HepG2 (cell line): ENCODE measurements at regions not wholly inside any gene's neighbourhood (a gene's known extent, or its start where the extent isn't known, plus 50 kb on each side); places are given as distances from the start of the nearest gene placed in this dataset.

Experiments
- ATAC-seq: fragments of 200-7000 bp; cut with Tn5 transposase; 3 replicates; pipeline ENCODE4 v1.9.1; 2020; ENCODE audit warnings: mild to moderate bottlenecking, moderate library complexity
- BruUV-seq: library from RNA; stranded (reverse); fragments of 400-500 nt; replicated peaks from 2 replicates; lab custom pipeline; 2021; lab: Mats Ljungman, UMichigan
- CTCF ChIA-PET: fragments of 300-600 bp; formaldehyde crosslinking; extraction: SDS; loops from one replicate; lab custom pipeline; 2021; ENCODE audit warnings: low total read pairs, inconsistent platforms, low intra/inter-chr PET ratio; lab: Yijun Ruan, JAX
- POLR2A ChIA-PET: fragments of 350-600 bp; sonication (Branson Sonifier 250); formaldehyde crosslinking; loops from one replicate; lab custom pipeline; 2020; ENCODE audit warnings: antibody characterized with exemption, inconsistent platforms; lab: Yijun Ruan, JAX
- DNase-seq: peaks from one replicate; pipeline ENCODE4 v3.0.0-alpha.2; 2015; ENCODE audit warnings: low spot score
- FAIRE-seq: peaks from 3 replicates; lab custom pipeline; 2011; peaks lifted over from hg19 to GRCh38; lab: Jason Lieb, UNC
- H2AFZ ChIP-seq: one replicate; pipeline ENCODE4 v1.6.1; 2011; ENCODE audit warnings: low read length, inconsistent platforms
- H3K27ac ChIP-seq: fragments of 300-600 bp; 3 replicates; pipeline ENCODE4 v1.8.0; 2011; ENCODE audit warnings: mixed run types, mild to moderate bottlenecking, mixed read lengths, low read length, inconsistent platforms; ENCODE audit not compliant: insufficient read depth; ENCODE audit errors: extremely low read length
- H3K27me3 ChIP-seq, 2 experiments: fragments of 200-600 bp in 1 of 2; 2 replicates in 1 of 2; 3 replicates in 1 of 2; pipeline versions ENCODE4 v1.6.0 to v1.8.0; 2011; ENCODE audit warnings: low read length in 2 of 2, mild to moderate bottlenecking in 2 of 2, moderate library complexity in 2 of 2, inconsistent platforms in 1 of 2; ENCODE audit not compliant: insufficient read depth in 2 of 2, control insufficient read depth in 1 of 2
- H3K36me3 ChIP-seq, 2 experiments: fragments of 200-600 bp in 1 of 2; replicated peaks in 1 of 2; 2 replicates in 1 of 2; 3 replicates in 1 of 2; pipeline versions ENCODE4 v1.5.1 to v1.8.0; 2011; ENCODE audit warnings: low read length in 2 of 2, inconsistent platforms in 1 of 2; ENCODE audit not compliant: insufficient read depth in 2 of 2, control insufficient read depth in 1 of 2
- H3K4me1 ChIP-seq: 2 replicates; pipeline ENCODE4 v1.5.1; 2012; ENCODE audit warnings: low read length, inconsistent platforms; ENCODE audit not compliant: insufficient read depth
- H3K4me2 ChIP-seq: 2 replicates; pipeline ENCODE4 v1.6.0; 2011; ENCODE audit warnings: low read depth, low read length, inconsistent platforms
- H3K4me3 ChIP-seq, 3 experiments: fragments of 200-600 bp in 1 of 3; sonication (generic), shearing (Covaris generic) in 1 of 3; replicated peaks in 1 of 3; 2 replicates each; pipeline ENCODE4 v1.5.1; 2011 to 2016; ENCODE audit warnings: low read length in 3 of 3, inconsistent platforms in 2 of 3, low read depth in 2 of 3, mild to moderate bottlenecking in 2 of 3, control low read depth in 1 of 3, mixed read lengths in 1 of 3; ENCODE audit not compliant: insufficient read depth in 1 of 3
- H3K79me2 ChIP-seq: one replicate; pipeline ENCODE4 v1.6.1; 2011; ENCODE audit warnings: low read length, inconsistent platforms; ENCODE audit not compliant: insufficient read depth
- H3K9ac ChIP-seq: 2 replicates; pipeline ENCODE4 v1.6.0; 2011; ENCODE audit warnings: mild to moderate bottlenecking, low read depth, low read length, inconsistent platforms; ENCODE audit not compliant: insufficient read depth
- H3K9me3 ChIP-seq: 2 replicates; pipeline ENCODE4 v1.5.1; 2012; ENCODE audit warnings: mild to moderate bottlenecking, low read length
- H4K20me1 ChIP-seq: 2 replicates; pipeline ENCODE4 v1.6.0; 2011; ENCODE audit warnings: inconsistent platforms, mild to moderate bottlenecking, low read length, moderate library complexity; ENCODE audit not compliant: insufficient read depth
- ELF1 ChIP-seq: sonication (generic); formaldehyde crosslinking; IDR thresholded peaks from 2 replicates; pipeline ENCODE4 v1.4.0; 2020; ENCODE audit warnings: missing genetic modification reagents
- ELF4 ChIP-seq: sonication (generic); formaldehyde crosslinking; IDR thresholded peaks from 2 replicates; pipeline ENCODE4 v1.5.0; 2020; ENCODE audit warnings: missing genetic modification reagents, mild to moderate bottlenecking, moderate library complexity, borderline replicate concordance
- IRX3 ChIP-seq: sonication (generic); formaldehyde crosslinking; IDR thresholded peaks from 2 replicates; pipeline ENCODE4 v1.8.1; 2023; ENCODE audit warnings: mild to moderate bottlenecking, low read depth, missing genetic modification reagents, borderline replicate concordance
- KLF11 ChIP-seq: IDR thresholded peaks from 2 replicates; pipeline ENCODE4 v1.6.1; 2016; ENCODE audit warnings: missing compliant biosample characterization
- RBM22 ChIP-seq: fragments of 200-400 bp; formaldehyde crosslinking; optimal IDR thresholded peaks from 2 replicates; pipeline ENCODE3; 2017; ENCODE audit warnings: mild to moderate bottlenecking, low read length, moderate library complexity
- ZFP41 ChIP-seq: sonication (generic); formaldehyde crosslinking; IDR thresholded peaks from 2 replicates; pipeline ENCODE4 v1.4.0; 2020; ENCODE audit warnings: mild to moderate bottlenecking, missing genetic modification reagents, borderline replicate concordance
- ZMYM3 ChIP-seq: sonication (generic); formaldehyde crosslinking; IDR thresholded peaks from 2 replicates; pipeline ENCODE4 v1.5.1; 2020; ENCODE audit warnings: mild to moderate bottlenecking, missing genetic modification reagents
- ZNF407 ChIP-seq: sonication (generic); formaldehyde crosslinking; IDR thresholded peaks from one replicate; pipeline ENCODE4 v1.5.1; 2020; ENCODE audit warnings: mild to moderate bottlenecking, missing genetic modification reagents; ENCODE audit errors: not compliant biosample characterization
- ZNF740 ChIP-seq: sonication (generic); formaldehyde crosslinking; IDR thresholded peaks from 2 replicates; pipeline ENCODE4 v1.4.0; 2020; ENCODE audit warnings: missing genetic modification reagents
- WGBS: methylation state at CpG from one replicate; pipeline ENCODE4 v1.1.6; 2017; ENCODE audit warnings: low lambda C conversion rate; 5-methylcytosine and 5-hydroxymethylcytosine counted together
- in situ Hi-C: cut with HindIII; loops from 2 replicates; pipeline ENCODE4 v1.10.0; 2017; ENCODE audit warnings: low pct_unique_long_range_greater_than_20kb; ENCODE audit not compliant: extremely low pct_ligation_motif_present
- intact Hi-C: fragments of 100-400 bp; cut with micrococcal nuclease; formaldehyde crosslinking; loops from one replicate; pipeline ENCODE4 v1.10.0; 2022; ENCODE audit not compliant: unreplicated experiment

GRCh38 chr7:115216652-115217051 lies 294.8 kb downstream of the MDFIC start:
- no peaks in the 10 kb centered on the region; the same call in 1 of the 2 replicates for H3K9me3 ChIP-seq
- DNase-seq (no peak), FAIRE-seq (no peak), ATAC-seq (no peak)
- TF ChIP-seq ELF4 = no peak
- TF ChIP-seq ZMYM3 (CRISPR knock-in tag) = no peak
- no peak for TF ChIP-seq KLF11 (CRISPR knock-in tag)
- no TSS peak for BruUV-seq
- no peaks in the 10 kb centered on the region for H3K4me1 ChIP-seq
- in situ Hi-C loops (no loop called here), intact Hi-C loops (no loop called here)
- no peaks in the 10 kb centered on the region for H3K27me3 ChIP-seq
- no peak overlapping the region for H2AFZ ChIP-seq
- no peak overlapping the region for H3K27ac ChIP-seq
- no peak overlapping the region for H3K4me3 ChIP-seq
- H3K9ac ChIP-seq = no peak overlapping the region
- WGBS = 7% methylated on average over 1 of the region's 1 CpG
- no peak overlapping the region for H3K4me2 ChIP-seq
- ChIA-PET POLR2A (no interaction called here), CTCF (no interaction called here)
- H3K36me3 ChIP-seq = no peaks in the 10 kb centered on the region
- no peaks in the 10 kb centered on the region for H4K20me1 ChIP-seq
- H3K79me2 ChIP-seq = no peaks in the 10 kb centered on the region

- no peak for ATAC-seq
- Histone ChIP-seq H3K9ac (no peak overlapping the region), H2AFZ (no peak overlapping the region), H3K36me3 (no peaks in the 10 kb centered on the region), H3K27ac (no peak overlapping the region), H3K4me3 (no peak overlapping the region), H3K4me2 (no peak overlapping the region), H3K27me3 (no peaks in the 10 kb centered on the region), H3K4me1 (no peaks in the 10 kb centered on the region), H3K9me3 (peaks cover 22% of the 10 kb centered on the region), H4K20me1 (no peaks in the 10 kb centered on the region), H3K79me2 (no peaks in the 10 kb centered on the region)
- intact Hi-C loops (no loop called here), in situ Hi-C loops (no loop called here)
- FAIRE-seq = no peak
- POLR2A ChIA-PET = no interaction called here
- TF ChIP-seq RBM22 (no peak), IRX3 (no peak), ELF1 (CRISPR knock-in tag) (no peak), ZNF740 (CRISPR knock-in tag) (no peak), ZFP41 (no peak), ZNF407 (CRISPR knock-in tag) (no peak)
- no peak for DNase-seq
- CTCF ChIA-PET = no interaction called here
- no TSS peak for BruUV-seq
- 2% methylated on average over 1 of the region's 1 CpG for WGBS
These were observed 289.3 kb downstream of the MDFIC start for GRCh38 chr7:115211171-115211570.
